Ascending aorta (tissue), 2 donors: ENCODE measurements at regions not wholly inside any gene's neighbourhood (a gene's known extent, or its start where the extent isn't known, plus 50 kb on each side); places are given as distances from the start of the nearest gene placed in this dataset.

ENCODE experiments used
- DNase-seq, 2 donors: peaks; one replicate each; pipeline ENCODE4 v3.0.0-alpha.2; 2019; ENCODE audit warnings: low spot score in 2 of 2
- H3K27ac ChIP-seq, 2 donors: fragments of 200-600 bp; sonication (generic); one replicate each; pipeline ENCODE4 v1.5.1; 2016 to 2017; ENCODE audit warnings: mild to moderate bottlenecking in 1 of 2
- H3K27me3 ChIP-seq: fragments of 200-600 bp; sonication (generic); one replicate; pipeline ENCODE4 v1.5.1; 2017
- H3K36me3 ChIP-seq, 2 donors: fragments of 200-600 bp; sonication (generic); one replicate each; pipeline ENCODE4 v1.5.1; 2016
- H3K4me1 ChIP-seq, 2 donors: fragments of 200-600 bp; sonication (generic); one replicate each; pipeline ENCODE4 v1.5.1; 2016 to 2017; ENCODE audit warnings: mild to moderate bottlenecking in 1 of 2
- H3K4me3 ChIP-seq, 2 donors: fragments of 200-600 bp; sonication (generic); one replicate each; pipeline ENCODE4 v1.5.1; 2016 to 2017; ENCODE audit warnings: mild to moderate bottlenecking in 1 of 2
- H3K9me3 ChIP-seq, 2 donors: fragments of 200-600 bp; sonication (generic); one replicate each; pipeline ENCODE4 v1.5.1; 2016
- intact Hi-C: fragments of 100-400 bp; cut with DNase I; formaldehyde crosslinking; loops from one replicate; pipeline ENCODE4 v1.15.1; 2023
- TF ChIP-seq, protein P1 (sequence below), 3 experiments: fragments of 200-600 bp in 2 of 3; fragments of 450-650 bp in 1 of 3; sonication (generic) in 2 of 3; IDR thresholded peaks; one replicate each; pipeline ENCODE4 v1.5.1; 2016 to 2019; ENCODE audit warnings: antibody characterized with exemption in 3 of 3, mild to moderate bottlenecking in 1 of 3, moderate library complexity in 1 of 3

DNA sequence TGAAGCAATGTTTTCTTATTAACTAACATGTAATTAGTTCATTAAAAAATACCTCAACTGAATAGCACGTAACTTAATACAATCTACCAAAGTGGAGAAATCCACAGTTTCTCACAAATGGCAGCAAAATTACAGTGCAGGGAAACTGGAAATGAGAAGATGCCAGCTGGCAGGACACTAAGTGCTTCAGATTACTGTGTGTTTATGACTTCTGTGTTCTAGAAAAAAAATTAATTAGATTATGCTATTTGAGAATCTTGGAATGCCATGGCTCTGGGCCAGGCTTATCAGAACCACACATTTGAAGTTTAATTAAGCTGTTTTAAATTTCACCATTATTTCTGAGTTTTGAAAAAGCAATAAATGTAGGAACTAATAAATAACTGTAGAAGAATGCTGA, 357.6 kb downstream of the TGFB2 start:
- H3K9me3 ChIP-seq = no peaks in the 10 kb centered on the region

DNA sequence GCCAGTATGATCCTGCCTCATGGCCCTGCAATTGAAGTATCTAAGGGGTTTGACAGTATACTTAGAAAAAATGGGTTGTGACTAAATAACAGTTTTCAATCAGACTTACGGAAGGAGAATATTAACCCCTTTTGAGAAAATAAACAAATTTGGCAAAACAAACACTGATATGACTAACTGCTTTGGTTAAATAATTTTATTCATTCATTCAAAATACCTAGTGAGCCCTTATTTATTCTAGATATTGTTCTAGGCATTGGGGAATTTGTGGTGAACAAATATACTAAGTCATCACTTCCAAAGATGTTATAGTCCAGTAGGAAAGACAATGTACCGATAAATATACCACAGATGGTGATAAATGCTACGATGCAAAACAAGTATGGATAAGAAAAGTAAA, 358.7 kb downstream of the TGFB2 start:
- Histone ChIP-seq H3K4me1 (no peaks in the 10 kb centered on the region), H3K9me3 (no peaks in the 10 kb centered on the region), H3K36me3 (no peaks in the 10 kb centered on the region), H3K27me3 (no peaks in the 10 kb centered on the region), H3K4me3 (no peak overlapping the region), H3K27ac (no peak overlapping the region)
- DNase-seq = no peak
- intact Hi-C loops = no loop called here
- TF ChIP-seq, protein P1, sequence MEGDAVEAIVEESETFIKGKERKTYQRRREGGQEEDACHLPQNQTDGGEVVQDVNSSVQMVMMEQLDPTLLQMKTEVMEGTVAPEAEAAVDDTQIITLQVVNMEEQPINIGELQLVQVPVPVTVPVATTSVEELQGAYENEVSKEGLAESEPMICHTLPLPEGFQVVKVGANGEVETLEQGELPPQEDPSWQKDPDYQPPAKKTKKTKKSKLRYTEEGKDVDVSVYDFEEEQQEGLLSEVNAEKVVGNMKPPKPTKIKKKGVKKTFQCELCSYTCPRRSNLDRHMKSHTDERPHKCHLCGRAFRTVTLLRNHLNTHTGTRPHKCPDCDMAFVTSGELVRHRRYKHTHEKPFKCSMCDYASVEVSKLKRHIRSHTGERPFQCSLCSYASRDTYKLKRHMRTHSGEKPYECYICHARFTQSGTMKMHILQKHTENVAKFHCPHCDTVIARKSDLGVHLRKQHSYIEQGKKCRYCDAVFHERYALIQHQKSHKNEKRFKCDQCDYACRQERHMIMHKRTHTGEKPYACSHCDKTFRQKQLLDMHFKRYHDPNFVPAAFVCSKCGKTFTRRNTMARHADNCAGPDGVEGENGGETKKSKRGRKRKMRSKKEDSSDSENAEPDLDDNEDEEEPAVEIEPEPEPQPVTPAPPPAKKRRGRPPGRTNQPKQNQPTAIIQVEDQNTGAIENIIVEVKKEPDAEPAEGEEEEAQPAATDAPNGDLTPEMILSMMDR (IDR thresholded peaks at IDR 0.05) = no peak

More for the DNA sequence above, 357.6 kb downstream of the TGFB2 start:
- Histone ChIP-seq H3K4me3 (no peak overlapping the region), H3K27ac (no peak overlapping the region), H3K36me3 (no peaks in the 10 kb centered on the region), H3K4me1 (no peaks in the 10 kb centered on the region), H3K27me3 (no peaks in the 10 kb centered on the region)
- DNase-seq = no peak
- TF ChIP-seq, protein P1 (IDR thresholded peaks at IDR 0.05) = no peak
- intact Hi-C loops = no loop called here

DNA sequence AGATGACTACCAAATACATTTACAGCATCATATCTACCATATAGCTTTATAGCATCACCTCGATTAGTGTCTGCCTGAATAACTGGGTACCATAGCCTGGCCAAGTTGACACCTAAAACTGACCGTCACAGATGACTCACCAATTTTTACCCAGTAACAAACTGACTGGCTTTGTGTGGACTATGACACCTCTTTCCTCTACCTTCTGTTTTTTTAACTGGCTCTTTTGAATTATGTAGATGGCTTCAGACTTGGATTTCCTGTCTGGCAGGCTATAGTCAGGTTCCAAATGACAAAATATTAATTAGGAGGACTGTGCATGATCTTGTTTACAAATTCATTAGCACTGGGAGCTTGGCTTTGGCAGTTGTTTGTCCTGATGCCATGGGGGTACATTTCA, 360.3 kb downstream of the TGFB2 start:
- Histone ChIP-seq H3K36me3 (no peaks in the 10 kb centered on the region), H3K27ac (no peak overlapping the region), H3K4me1 (no peaks in the 10 kb centered on the region), H3K27me3 (no peaks in the 10 kb centered on the region), H3K4me3 (no peak overlapping the region), H3K9me3 (no peaks in the 10 kb centered on the region)
- DNase-seq = no peak
- TF ChIP-seq, protein P1 (IDR thresholded peaks at IDR 0.05) = no peak
- intact Hi-C loops = no loop called here

DNA sequence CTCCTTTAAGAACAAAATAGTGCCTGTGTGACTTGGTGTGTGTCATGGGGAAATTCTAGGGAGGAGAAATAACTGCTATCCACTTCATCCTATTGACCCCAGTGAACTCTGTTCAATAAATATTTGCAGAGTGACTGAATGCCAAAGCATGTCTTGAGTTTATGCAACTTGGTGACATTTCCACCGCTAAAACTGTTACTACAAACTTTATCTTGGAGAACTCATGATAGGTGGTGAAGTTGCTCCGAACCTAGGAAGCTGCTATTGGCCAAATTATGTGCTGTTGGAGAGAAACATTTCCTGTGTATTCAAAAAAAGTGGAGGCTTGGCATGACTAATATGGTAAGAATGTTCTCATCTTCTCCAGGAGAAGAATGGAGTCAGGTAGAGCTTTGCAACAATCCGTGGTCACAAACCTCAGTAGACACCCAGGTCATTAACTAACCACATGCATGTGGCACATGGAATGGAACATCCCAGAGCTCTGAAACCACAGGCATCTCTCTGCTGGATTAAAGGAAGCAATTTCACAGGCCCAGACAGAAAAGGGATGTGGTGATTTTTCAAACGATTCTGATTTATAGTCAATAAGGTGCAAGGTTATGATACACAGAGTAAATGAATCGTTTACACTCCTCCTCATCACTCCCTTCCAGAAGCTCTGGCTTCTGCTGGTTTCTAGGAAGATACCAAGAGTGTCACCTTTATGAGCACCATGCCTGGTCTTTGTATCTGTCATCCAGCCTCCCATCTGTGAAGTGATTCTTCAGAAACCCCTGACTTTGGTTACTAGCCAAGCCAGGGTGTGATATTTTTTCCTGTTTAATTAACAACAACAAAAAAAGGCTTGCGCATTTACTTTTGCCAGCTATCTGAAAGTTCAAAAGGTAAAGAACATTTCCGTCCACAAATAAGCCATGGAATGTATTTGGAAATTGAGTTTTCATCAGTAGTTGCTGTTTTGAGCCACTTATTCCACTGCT, 361.1 kb downstream of the TGFB2 start:
- Histone ChIP-seq H3K36me3 (no peaks in the 10 kb centered on the region), H3K9me3 (no peaks in the 10 kb centered on the region), H3K4me1 (no peaks in the 10 kb centered on the region), H3K27me3 (no peaks in the 10 kb centered on the region), H3K27ac (no peak overlapping the region), H3K4me3 (no peak overlapping the region)
- intact Hi-C loops = no loop called here
- TF ChIP-seq, protein P1 (IDR thresholded peaks at IDR 0.05) = no peak
- no peak for DNase-seq

DNA sequence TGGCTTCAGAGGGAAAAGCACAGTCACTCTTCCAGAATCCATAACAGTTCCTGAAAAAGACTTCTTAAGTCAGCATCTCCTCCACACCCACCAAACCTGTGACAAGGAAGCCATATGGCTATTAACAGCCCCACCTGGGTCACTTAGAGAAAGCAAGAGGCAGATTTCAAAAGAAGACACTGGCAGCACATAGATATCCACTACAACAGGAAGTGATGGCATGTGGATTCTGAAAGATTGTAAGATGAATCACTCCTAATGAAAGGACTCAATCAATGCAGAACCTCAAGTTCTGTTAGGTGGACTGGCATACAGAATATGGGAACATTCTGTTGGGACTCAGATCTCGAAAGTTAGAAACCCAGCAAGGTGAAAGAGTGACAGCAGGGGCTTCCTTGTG, 365.9 kb downstream of the TGFB2 start:
- H3K4me1 ChIP-seq = no peaks in the 10 kb centered on the region
- H3K4me3 ChIP-seq = no peak overlapping the region
- no peaks in the 10 kb centered on the region for H3K9me3 ChIP-seq
- no peak for DNase-seq
- no peaks in the 10 kb centered on the region for H3K36me3 ChIP-seq
- intact Hi-C loops = no loop called here
- TF ChIP-seq, protein P1 (IDR thresholded peaks at IDR 0.05) = no peak
- H3K27me3 ChIP-seq = no peaks in the 10 kb centered on the region
- H3K27ac ChIP-seq = no peak overlapping the region
